ENCODE measurements at regions not wholly inside any gene's neighbourhood (a gene's known extent, or its start where the extent isn't known, plus 50 kb on each side); places are given as distances from the start of the nearest gene placed in this dataset.

DNA sequence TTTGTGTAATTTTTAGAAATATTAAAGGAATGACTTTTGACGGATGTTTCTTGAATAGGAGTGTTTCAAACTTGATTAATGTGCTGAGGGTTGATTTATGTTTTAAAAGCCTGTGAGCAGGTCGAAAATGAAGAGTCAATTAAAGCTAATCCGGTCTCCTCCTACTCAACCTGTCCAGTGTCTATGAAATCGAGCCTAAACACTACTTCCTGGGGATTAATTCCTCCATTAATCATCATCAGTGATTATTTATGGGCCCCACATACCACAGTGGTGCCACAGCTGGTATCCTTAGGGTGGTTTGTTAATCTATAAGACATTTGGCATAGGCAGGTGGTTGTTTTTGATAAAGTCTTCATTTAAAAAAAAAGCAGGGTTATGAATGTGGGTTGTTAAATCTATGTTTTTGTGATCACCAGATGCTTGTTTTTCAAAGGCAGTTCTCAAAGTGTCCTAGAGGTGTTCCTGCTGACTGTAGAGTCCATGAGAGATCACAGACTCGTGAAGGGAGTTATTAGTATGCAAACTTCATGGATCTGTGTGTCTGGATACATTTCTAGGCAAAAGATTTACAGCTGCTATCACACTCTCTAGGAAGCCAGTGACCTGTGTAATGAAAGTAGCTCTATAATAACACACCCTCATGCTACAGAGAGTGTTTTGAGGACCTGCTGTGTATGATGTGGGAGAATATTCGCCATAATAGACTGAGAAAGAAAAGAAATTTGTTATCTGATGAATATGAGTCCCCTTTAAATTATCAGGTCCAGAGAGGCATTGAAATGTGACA, 308.6 kb downstream of the AKAIN1 start:
- FAIRE-seq (no peak), ATAC-seq (no peak), DNase-seq (ENCODE audit: extremely low read depth in 1 of 4, low spot score in 3 of 4) (no peak)
- Histone ChIP-seq H4K20me1 (replicated peaks; ENCODE audit: control insufficient read depth, insufficient read depth, low read length) (no peaks in the 10 kb centered on the region), H3K9me1 (ENCODE audit: control insufficient read depth, insufficient read depth, low read length) (no peaks in the 10 kb centered on the region), H3K79me2 (ENCODE audit: control insufficient read depth, insufficient read depth, low read length) (no peaks in the 10 kb centered on the region), H3K36me3 (ENCODE audit: control insufficient read depth, insufficient read depth, low read length) (no peaks in the 10 kb centered on the region), H3K27ac (ENCODE audit: extremely low read depth, low read depth, low read length) (no peak overlapping the region), H3K4me1 (replicated peaks in 1 of 2; ENCODE audit: control insufficient read depth in 2 of 2, insufficient read depth in 2 of 2, low read length in 2 of 2) (no peaks in the 10 kb centered on the region), H3K4me2 (ENCODE audit: insufficient read depth, low read length) (no peak overlapping the region), H3K27me3 (ENCODE audit: control insufficient read depth in 2 of 2, insufficient read depth in 2 of 2, low read length in 2 of 2) (no peaks in the 10 kb centered on the region), H3K4me3 (no peak overlapping the region), H3K9ac (ENCODE audit: insufficient read depth in 1 of 2, low read depth in 2 of 2, low read length in 2 of 2) (no peak overlapping the region), H3K9me3 (replicated peaks; ENCODE audit: control insufficient read depth, insufficient read depth, low read depth, low read length) (no peaks in the 10 kb centered on the region), H2AFZ (ENCODE audit: low read depth, low read length) (no peak overlapping the region)
- no TSS peak for BruUV-seq (replicated peaks)
- TF ChIP-seq ZNF395 (CRISPR knock-in tag; IDR thresholded peaks at IDR 0.05), result no peak
- POLR2A ChIA-PET, result no interaction called here
- 3% methylated on average over 6 of the region's 6 CpGs for WGBS (ENCODE audit: insufficient coverage, low coverage, missing lambda C conversion rate)
- in situ Hi-C loops (cut with MboI), result no loop called here
- CTCF ChIA-PET (ENCODE audit: low intra/inter-chr PET ratio), result no interaction called here
- intact Hi-C loops (cut with micrococcal nuclease), result no loop called here

GRCh38 chr18:4878480-4878879, 318.6 kb downstream of the AKAIN1 start:
- Histone ChIP-seq H3K4me3 (no peak overlapping the region), H3K9me1 (ENCODE audit: control insufficient read depth, insufficient read depth, low read length) (no peaks in the 10 kb centered on the region), H3K9ac (ENCODE audit: insufficient read depth in 1 of 2, low read depth in 2 of 2, low read length in 2 of 2) (no peak overlapping the region), H3K27ac (ENCODE audit: extremely low read depth, low read depth, low read length) (no peak overlapping the region), H3K9me3 (replicated peaks; ENCODE audit: control insufficient read depth, insufficient read depth, low read depth, low read length) (no peaks in the 10 kb centered on the region), H2AFZ (ENCODE audit: low read depth, low read length) (no peak overlapping the region), H3K4me1 (replicated peaks in 1 of 2; ENCODE audit: control insufficient read depth in 2 of 2, insufficient read depth in 2 of 2, low read length in 2 of 2) (no peaks in the 10 kb centered on the region), H3K27me3 (ENCODE audit: control insufficient read depth in 2 of 2, insufficient read depth in 2 of 2, low read length in 2 of 2) (no peaks in the 10 kb centered on the region), H3K4me2 (ENCODE audit: insufficient read depth, low read length) (no peak overlapping the region), H4K20me1 (replicated peaks; ENCODE audit: control insufficient read depth, insufficient read depth, low read length) (no peaks in the 10 kb centered on the region), H3K36me3 (ENCODE audit: control insufficient read depth, insufficient read depth, low read length) (no peaks in the 10 kb centered on the region), H3K79me2 (ENCODE audit: control insufficient read depth, insufficient read depth, low read length) (no peaks in the 10 kb centered on the region)
- FAIRE-seq, result no peak
- no peak for ATAC-seq
- no TSS peak for BruUV-seq (replicated peaks)
- in situ Hi-C loops (cut with MboI), result no loop called here
- POLR2A ChIA-PET, result interaction anchor here (0.7 kb wide), 1 partner anchor 1092 kb away, joined by 3 read pairs; no protein-coding TSS in a partner anchor
- DNase-seq (ENCODE audit: extremely low read depth in 1 of 4, low spot score in 3 of 4), result no peak
- intact Hi-C loops (cut with micrococcal nuclease), result no loop called here
- CTCF ChIA-PET (ENCODE audit: low intra/inter-chr PET ratio), result no interaction called here
- WGBS (ENCODE audit: insufficient coverage, low coverage, missing lambda C conversion rate), result 2% methylated on average over 4 of the region's 4 CpGs
- TF ChIP-seq ZSCAN32 (CRISPR knock-in tag; IDR thresholded peaks at IDR 0.05) (no peak), MEF2A (IDR thresholded peaks at IDR 0.05; ENCODE audit: control insufficient read depth, low read depth, low read length) (no peak), ZBTB7A (IDR thresholded peaks at IDR 0.05; ENCODE audit: borderline replicate concordance, control insufficient read depth, low read depth, low read length) (no peak), MAZ (CRISPR knock-in tag; conservative IDR thresholded peaks at IDR 0.05 in 1 of 2, IDR thresholded peaks at IDR 0.05 in 1 of 2) (no peak), GTF2F1 (IDR thresholded peaks at IDR 0.05; ENCODE audit: low read depth, low read length) (no peak), CHD2 (IDR thresholded peaks at IDR 0.05; ENCODE audit: low read depth, low read length) (no peak)
- TF ChIP-seq, protein P1, sequence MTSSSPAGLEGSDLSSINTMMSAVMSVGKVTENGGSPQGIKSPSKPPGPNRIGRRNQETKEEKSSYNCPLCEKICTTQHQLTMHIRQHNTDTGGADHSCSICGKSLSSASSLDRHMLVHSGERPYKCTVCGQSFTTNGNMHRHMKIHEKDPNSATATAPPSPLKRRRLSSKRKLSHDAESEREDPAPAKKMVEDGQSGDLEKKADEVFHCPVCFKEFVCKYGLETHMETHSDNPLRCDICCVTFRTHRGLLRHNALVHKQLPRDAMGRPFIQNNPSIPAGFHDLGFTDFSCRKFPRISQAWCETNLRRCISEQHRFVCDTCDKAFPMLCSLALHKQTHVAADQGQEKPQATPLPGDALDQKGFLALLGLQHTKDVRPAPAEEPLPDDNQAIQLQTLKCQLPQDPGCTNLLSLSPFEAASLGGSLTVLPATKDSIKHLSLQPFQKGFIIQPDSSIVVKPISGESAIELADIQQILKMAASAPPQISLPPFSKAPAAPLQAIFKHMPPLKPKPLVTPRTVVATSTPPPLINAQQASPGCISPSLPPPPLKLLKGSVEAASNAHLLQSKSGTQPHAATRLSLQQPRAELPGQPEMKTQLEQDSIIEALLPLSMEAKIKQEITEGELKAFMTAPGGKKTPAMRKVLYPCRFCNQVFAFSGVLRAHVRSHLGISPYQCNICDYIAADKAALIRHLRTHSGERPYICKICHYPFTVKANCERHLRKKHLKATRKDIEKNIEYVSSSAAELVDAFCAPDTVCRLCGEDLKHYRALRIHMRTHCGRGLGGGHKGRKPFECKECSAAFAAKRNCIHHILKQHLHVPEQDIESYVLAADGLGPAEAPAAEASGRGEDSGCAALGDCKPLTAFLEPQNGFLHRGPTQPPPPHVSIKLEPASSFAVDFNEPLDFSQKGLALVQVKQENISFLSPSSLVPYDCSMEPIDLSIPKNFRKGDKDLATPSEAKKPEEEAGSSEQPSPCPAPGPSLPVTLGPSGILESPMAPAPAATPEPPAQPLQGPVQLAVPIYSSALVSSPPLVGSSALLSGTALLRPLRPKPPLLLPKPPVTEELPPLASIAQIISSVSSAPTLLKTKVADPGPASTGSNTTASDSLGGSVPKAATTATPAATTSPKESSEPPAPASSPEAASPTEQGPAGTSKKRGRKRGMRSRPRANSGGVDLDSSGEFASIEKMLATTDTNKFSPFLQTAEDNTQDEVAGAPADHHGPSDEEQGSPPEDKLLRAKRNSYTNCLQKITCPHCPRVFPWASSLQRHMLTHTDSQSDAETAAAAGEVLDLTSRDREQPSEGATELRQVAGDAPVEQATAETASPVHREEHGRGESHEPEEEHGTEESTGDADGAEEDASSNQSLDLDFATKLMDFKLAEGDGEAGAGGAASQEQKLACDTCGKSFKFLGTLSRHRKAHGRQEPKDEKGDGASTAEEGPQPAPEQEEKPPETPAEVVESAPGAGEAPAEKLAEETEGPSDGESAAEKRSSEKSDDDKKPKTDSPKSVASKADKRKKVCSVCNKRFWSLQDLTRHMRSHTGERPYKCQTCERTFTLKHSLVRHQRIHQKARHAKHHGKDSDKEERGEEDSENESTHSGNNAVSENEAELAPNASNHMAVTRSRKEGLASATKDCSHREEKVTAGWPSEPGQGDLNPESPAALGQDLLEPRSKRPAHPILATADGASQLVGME (CRISPR knock-in tag; IDR thresholded peaks at IDR 0.05), result no peak
